Activated CD4-positive, alpha-beta T cell treated with anti-CD3 and anti-CD28 coated beads, Interleukin-2, amount 50 U/mL, for 24 hours (primary cell): ENCODE measurements at regions not wholly inside any gene's neighbourhood (a gene's known extent, or its start where the extent isn't known, plus 50 kb on each side); places are given as distances from the start of the nearest gene placed in this dataset.

Source experiments
- DNase-seq, 2 donors: peaks; one replicate each; pipeline ENCODE4 v3.0.0-alpha.2; 2020; ENCODE audit warnings: low read depth in 1 of 2, low spot score in 1 of 2

GRCh38 chr19:28213470-28214082 is 999.4 kb downstream of the UQCRFS1 start:
- DNase-seq: no peak

GRCh38 chr19:28210886-28211285 is 1002.1 kb downstream of the UQCRFS1 start:
- no peak for DNase-seq

GRCh38 chr19:28208745-28209144 is 1004.2 kb downstream of the UQCRFS1 start:
- no peak for DNase-seq

GRCh38 chr19:28207244-28207643 is 1005.7 kb downstream of the UQCRFS1 start:
- no peak for DNase-seq

GRCh38 chr19:28201462-28201943 is 1011.4 kb downstream of the UQCRFS1 start:
- DNase-seq: no peak

GRCh38 chr19:28199323-28199722 is 1013.6 kb downstream of the UQCRFS1 start:
- DNase-seq: no peak

GRCh38 chr19:28196961-28197360 is 1016.0 kb downstream of the UQCRFS1 start:
- DNase-seq: no peak

- no peak for DNase-seq
Measured at GRCh38 chr19:28196101-28196500, 1016.9 kb downstream of the UQCRFS1 start.

GRCh38 chr19:28185646-28186045 is 1027.3 kb downstream of the UQCRFS1 start:
- no peak for DNase-seq

- DNase-seq: no peak
Measured at GRCh38 chr19:28184997-28185396, 1028.0 kb downstream of the UQCRFS1 start.

GRCh38 chr19:28176193-28176592 is 1036.8 kb downstream of the UQCRFS1 start:
- DNase-seq: no peak

GRCh38 chr19:28171983-28172382 is 1041.0 kb downstream of the UQCRFS1 start:
- no peak for DNase-seq

- DNase-seq: no peak
Measured at GRCh38 chr19:28170066-28170465, 1042.9 kb downstream of the UQCRFS1 start.

- no peak for DNase-seq
Measured at GRCh38 chr19:28169168-28169887, 1043.6 kb downstream of the UQCRFS1 start.

GRCh38 chr19:28168557-28168956 is 1044.4 kb downstream of the UQCRFS1 start:
- no peak for DNase-seq

- DNase-seq: no peak
Measured at GRCh38 chr19:28166025-28166424, 1046.9 kb downstream of the UQCRFS1 start.

GRCh38 chr19:28164214-28164613 is 1048.7 kb downstream of the UQCRFS1 start:
- DNase-seq: no peak

GRCh38 chr19:28159065-28159464 is 1053.9 kb downstream of the UQCRFS1 start:
- DNase-seq: no peak

GRCh38 chr19:28155265-28155664 is 1057.7 kb downstream of the UQCRFS1 start:
- DNase-seq: no peak

GRCh38 chr19:28154077-28154476 is 1058.9 kb downstream of the UQCRFS1 start:
- DNase-seq: no peak

- DNase-seq: no peak
Measured at GRCh38 chr19:28153123-28153522, 1059.8 kb downstream of the UQCRFS1 start.

GRCh38 chr19:28152195-28152594 is 1060.8 kb downstream of the UQCRFS1 start:
- DNase-seq: no peak

GRCh38 chr19:28150129-28150528 is 1062.8 kb downstream of the UQCRFS1 start:
- no peak for DNase-seq
